Gastroesophageal sphincter (tissue), 4 donors: ENCODE measurements at regions not wholly inside any gene's neighbourhood (a gene's known extent, or its start where the extent isn't known, plus 50 kb on each side); places are given as distances from the start of the nearest gene placed in this dataset.
"Not testable (repeated sequence)": the region's sequence is repeated elsewhere in the genome, so short reads cannot be mapped to it uniquely, and the experiment has no call there.

Experiments used
- ATAC-seq: fragments of 150-250 bp; one replicate; pipeline ENCODE4 v1.9.1; 2016; ENCODE audit warnings: mild to moderate bottlenecking, moderate library complexity
- H3K27ac ChIP-seq, 4 donors: fragments of 200-600 bp; sonication (generic) in 3 of 4; 1 replicate in 3 of 4; 2 replicates in 1 of 4; pipeline ENCODE4 v1.5.1; 2016 to 2019
- H3K27me3 ChIP-seq: fragments of 200-600 bp; sonication (generic); one replicate; pipeline ENCODE4 v1.5.1; 2019
- H3K36me3 ChIP-seq, 2 donors: fragments of 200-600 bp; sonication (generic); one replicate each; pipeline ENCODE4 v1.5.1; 2019; ENCODE audit warnings: control low read depth in 1 of 2
- H3K4me1 ChIP-seq, 3 donors: fragments of 200-600 bp; sonication (generic); 1 replicate in 2 of 3; 2 replicates in 1 of 3; pipeline ENCODE4 v1.5.1; 2016 to 2019; ENCODE audit warnings: control low read depth in 2 of 3
- H3K4me3 ChIP-seq, 2 donors: fragments of 200-600 bp; sonication (generic); one replicate each; pipeline ENCODE4 v1.5.1; 2019; ENCODE audit warnings: mild to moderate bottlenecking in 1 of 2, moderate library complexity in 1 of 2
- H3K9me3 ChIP-seq, 3 donors: fragments of 200-600 bp; sonication (generic); one replicate each; pipeline ENCODE4 v1.5.1; 2017 to 2019; ENCODE audit warnings: control low read depth in 2 of 3
- EP300 ChIP-seq: sonication (generic); formaldehyde crosslinking; IDR thresholded peaks from one replicate; pipeline ENCODE4 v1.6.1; 2017; ENCODE audit warnings: antibody characterized with exemption, mild to moderate bottlenecking
- POLR2A ChIP-seq, 2 donors: fragments of 450-650 bp; IDR thresholded peaks; one replicate each; pipeline ENCODE4 v1.6.1; 2017; ENCODE audit warnings: antibody characterized with exemption in 2 of 2, mild to moderate bottlenecking in 2 of 2, moderate library complexity in 1 of 2
- POLR2AphosphoS5 ChIP-seq: sonication (generic); formaldehyde crosslinking; IDR thresholded peaks from one replicate; pipeline ENCODE4 v1.6.1; 2017; ENCODE audit warnings: antibody characterized with exemption
- WGBS, 2 donors: methylation state at CpG; one replicate each; pipeline ENCODE4 v1.1.5; 2018; ENCODE audit warnings: low coverage in 1 of 2; 5-methylcytosine and 5-hydroxymethylcytosine counted together
- TF ChIP-seq, protein P1 (sequence below), 4 experiments: fragments of 200-600 bp in 2 of 4; fragments of 450-650 bp in 2 of 4; sonication (generic) in 1 of 4; IDR thresholded peaks; one replicate each; pipeline ENCODE4 v1.5.1; 2017 to 2019; ENCODE audit warnings: antibody characterized with exemption in 4 of 4, mild to moderate bottlenecking in 2 of 4, moderate library complexity in 2 of 4

DNA sequence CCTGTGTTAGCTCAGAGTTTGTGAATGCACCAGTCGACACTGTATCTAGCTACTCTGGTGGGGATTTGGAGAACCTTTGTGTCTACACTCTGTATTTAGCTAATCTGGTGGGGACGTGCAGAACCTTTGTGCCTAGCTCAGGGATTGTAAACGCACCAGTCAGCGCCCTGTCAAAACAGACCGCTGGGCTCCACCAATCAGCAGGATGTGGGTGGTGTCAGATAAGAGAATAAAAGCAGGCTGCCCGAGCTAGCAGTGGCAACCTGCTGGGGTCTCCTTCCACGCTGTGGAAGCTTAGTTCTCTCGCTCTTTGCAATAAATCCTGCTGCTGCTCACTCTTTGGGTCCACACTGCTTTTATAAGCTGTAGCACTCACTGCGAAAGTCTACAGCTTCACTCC is 324.2 kb downstream of the RAD51AP2 start:
- 71 to 100% methylated on average over 1 to 6 of the region's 9 CpGs for WGBS, 2 donors
- H3K4me3 ChIP-seq = no peak overlapping the region
- TF ChIP-seq POLR2AphosphoS5 (no peak), POLR2A (IDR thresholded peaks at IDR 0.05) (no peak), EP300 (no peak)
- TF ChIP-seq, protein P1, sequence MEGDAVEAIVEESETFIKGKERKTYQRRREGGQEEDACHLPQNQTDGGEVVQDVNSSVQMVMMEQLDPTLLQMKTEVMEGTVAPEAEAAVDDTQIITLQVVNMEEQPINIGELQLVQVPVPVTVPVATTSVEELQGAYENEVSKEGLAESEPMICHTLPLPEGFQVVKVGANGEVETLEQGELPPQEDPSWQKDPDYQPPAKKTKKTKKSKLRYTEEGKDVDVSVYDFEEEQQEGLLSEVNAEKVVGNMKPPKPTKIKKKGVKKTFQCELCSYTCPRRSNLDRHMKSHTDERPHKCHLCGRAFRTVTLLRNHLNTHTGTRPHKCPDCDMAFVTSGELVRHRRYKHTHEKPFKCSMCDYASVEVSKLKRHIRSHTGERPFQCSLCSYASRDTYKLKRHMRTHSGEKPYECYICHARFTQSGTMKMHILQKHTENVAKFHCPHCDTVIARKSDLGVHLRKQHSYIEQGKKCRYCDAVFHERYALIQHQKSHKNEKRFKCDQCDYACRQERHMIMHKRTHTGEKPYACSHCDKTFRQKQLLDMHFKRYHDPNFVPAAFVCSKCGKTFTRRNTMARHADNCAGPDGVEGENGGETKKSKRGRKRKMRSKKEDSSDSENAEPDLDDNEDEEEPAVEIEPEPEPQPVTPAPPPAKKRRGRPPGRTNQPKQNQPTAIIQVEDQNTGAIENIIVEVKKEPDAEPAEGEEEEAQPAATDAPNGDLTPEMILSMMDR (IDR thresholded peaks at IDR 0.05) = no peak
- no peaks in the 10 kb centered on the region for H3K9me3 ChIP-seq
- no peaks in the 10 kb centered on the region for H3K27me3 ChIP-seq
- no peak overlapping the region for H3K27ac ChIP-seq
- no peaks in the 10 kb centered on the region for H3K36me3 ChIP-seq
- ATAC-seq = no peak
- H3K4me1 ChIP-seq = no peaks in the 10 kb centered on the region

DNA sequence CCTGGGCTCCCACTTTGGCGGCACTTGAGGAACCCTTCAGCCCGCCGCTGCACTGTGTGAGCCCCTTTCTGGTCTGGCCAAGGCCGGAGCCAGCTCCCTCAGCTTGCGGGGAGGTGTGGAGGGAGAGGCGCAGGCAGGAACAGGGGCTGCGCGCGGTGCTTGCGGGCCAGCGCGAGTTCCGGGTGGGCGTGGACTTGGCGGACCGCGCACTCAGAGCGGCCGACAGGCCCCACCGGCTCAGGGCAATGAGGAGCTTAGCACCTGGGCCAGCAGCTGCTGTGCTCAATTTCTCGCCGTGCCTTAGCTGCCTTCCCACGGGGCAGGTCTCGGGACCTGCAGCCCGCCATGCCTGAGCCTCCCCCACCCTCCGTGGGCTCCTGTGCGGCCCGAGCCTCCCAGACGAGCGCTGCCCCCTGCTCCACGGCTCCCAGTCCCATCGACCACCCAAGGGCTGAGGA is 324.8 kb downstream of the RAD51AP2 start:
- 93% methylated on average over 2 of the region's 32 CpGs; no CpG with 5 or more reads in 1 of the 2 donors for WGBS, 2 donors
- not testable (repeated sequence) for H3K9me3 ChIP-seq

DNA sequence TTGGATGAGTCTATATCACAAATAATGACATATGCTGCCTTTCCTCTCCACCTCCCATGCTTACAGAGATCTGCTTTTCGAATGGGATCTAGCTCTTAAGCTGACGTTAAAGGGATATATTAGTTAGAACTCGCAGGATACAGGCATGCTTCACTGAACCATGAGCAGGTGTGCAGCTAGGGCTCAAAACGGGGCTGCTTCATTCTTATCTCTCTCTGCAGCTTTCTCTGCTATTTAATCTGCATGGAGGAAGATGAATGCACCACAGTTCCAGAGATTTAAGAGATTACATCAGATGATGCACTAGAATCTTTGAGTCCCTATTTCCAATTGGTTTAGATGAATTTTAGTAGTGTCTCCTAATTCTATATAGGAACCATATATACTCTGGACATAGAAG is 327.0 kb downstream of the RAD51AP2 start:
- no peaks in the 10 kb centered on the region for H3K36me3 ChIP-seq
- 69 to 83% methylated on average over 3 to 4 of the region's 4 CpGs for WGBS, 2 donors
- TF ChIP-seq, protein P1 (IDR thresholded peaks at IDR 0.05) = no peak
- no peak for TF ChIP-seq POLR2A (IDR thresholded peaks at IDR 0.05)
- no peak for TF ChIP-seq POLR2AphosphoS5
- TF ChIP-seq EP300 = no peak
- no peaks in the 10 kb centered on the region for H3K27me3 ChIP-seq
- no peaks in the 10 kb centered on the region for H3K4me1 ChIP-seq
- no peaks in the 10 kb centered on the region for H3K9me3 ChIP-seq
- H3K27ac ChIP-seq = no peak overlapping the region
- ATAC-seq = no peak
- H3K4me3 ChIP-seq = no peak overlapping the region

More for the DNA sequence above, 324.8 kb downstream of the RAD51AP2 start:
- not testable (repeated sequence) for H3K4me3 ChIP-seq, ATAC-seq, H3K27ac ChIP-seq, H3K4me1 ChIP-seq, H3K27me3 ChIP-seq, H3K36me3 ChIP-seq

DNA sequence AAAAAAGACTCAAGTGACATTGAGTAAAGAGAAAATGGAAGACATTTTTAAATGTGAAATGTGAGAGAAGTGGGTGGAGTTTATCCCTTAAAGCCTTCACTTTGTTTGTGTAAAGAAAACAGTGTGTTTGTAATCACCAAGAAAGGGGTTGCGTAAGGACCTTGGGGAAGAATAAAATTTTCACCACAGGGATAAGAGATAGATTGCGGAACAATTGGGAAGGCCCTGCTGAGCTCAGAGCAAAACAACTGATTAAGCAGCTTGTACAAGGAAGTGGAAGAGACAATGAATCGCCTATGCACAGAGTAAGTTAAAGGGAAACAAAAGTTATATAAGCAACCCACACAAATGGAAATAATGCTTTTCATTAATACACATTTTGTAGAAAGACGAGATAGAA is 327.7 kb downstream of the RAD51AP2 start:
- H3K4me3 ChIP-seq = no peak overlapping the region
- no peak overlapping the region for H3K27ac ChIP-seq
- H3K9me3 ChIP-seq = no peaks in the 10 kb centered on the region
- H3K36me3 ChIP-seq = no peaks in the 10 kb centered on the region
- no peaks in the 10 kb centered on the region for H3K4me1 ChIP-seq
- H3K27me3 ChIP-seq = no peaks in the 10 kb centered on the region
- 83 to 100% methylated on average over 4 of the region's 4 CpGs for WGBS, 2 donors
- no peak for ATAC-seq
- TF ChIP-seq, protein P1 (IDR thresholded peaks at IDR 0.05) = no peak
- TF ChIP-seq POLR2A (IDR thresholded peaks at IDR 0.05) (no peak), POLR2AphosphoS5 (no peak), EP300 (no peak)

DNA sequence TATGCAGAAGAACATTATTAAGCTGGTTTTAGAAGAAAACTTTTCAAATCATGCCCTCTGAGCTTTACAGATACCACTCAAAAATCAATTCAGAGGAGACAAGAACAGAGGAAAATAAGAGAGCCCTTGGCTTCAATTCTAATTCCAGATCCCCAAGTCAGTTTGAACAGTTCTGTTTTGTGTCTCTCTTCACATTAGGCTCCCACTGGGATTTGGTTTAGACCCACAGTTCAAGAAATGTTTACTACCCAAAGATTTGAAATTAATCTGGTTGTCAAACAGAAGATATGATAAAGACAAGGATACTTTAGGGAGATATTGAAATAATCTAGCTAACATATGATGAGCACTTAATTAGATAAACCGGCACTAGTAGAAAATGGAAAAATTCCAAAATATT is 329.5 kb downstream of the RAD51AP2 start:
- TF ChIP-seq POLR2AphosphoS5 (no peak), EP300 (no peak), POLR2A (IDR thresholded peaks at IDR 0.05) (no peak)
- TF ChIP-seq, protein P1 (IDR thresholded peaks at IDR 0.05) = no peak
- H3K36me3 ChIP-seq = no peaks in the 10 kb centered on the region
- no peak overlapping the region for H3K4me3 ChIP-seq
- WGBS, 2 donors = 21 to 31% methylated on average over 1 of the region's 1 CpG
- H3K27ac ChIP-seq = no peak overlapping the region
- H3K4me1 ChIP-seq = no peaks in the 10 kb centered on the region
- ATAC-seq = no peak
- no peaks in the 10 kb centered on the region for H3K9me3 ChIP-seq
- no peaks in the 10 kb centered on the region for H3K27me3 ChIP-seq
